HCT116 (cell line): ENCODE measurements at regions not wholly inside any gene's neighbourhood (a gene's known extent, or its start where the extent isn't known, plus 50 kb on each side); places are given as distances from the start of the nearest gene placed in this dataset.

ENCODE experiments used
- ATAC-seq: fragments of 200-7000 bp; cut with Tn5 transposase; 2 replicates; pipeline ENCODE4 v1.9.1; 2020; ENCODE audit warnings: mild to moderate bottlenecking, moderate library complexity
- BruUV-seq: library from RNA; stranded (reverse); fragments of 400-500 nt; replicated peaks from 2 replicates; lab custom pipeline; 2021; lab: Mats Ljungman, UMichigan
- CTCF ChIA-PET: fragments of 300-600 bp; sonication (Branson Sonifier 250); formaldehyde crosslinking; loops from one replicate; lab custom pipeline; 2021; ENCODE audit warnings: antibody characterized with exemption; lab: Charles Lee
- POLR2A ChIA-PET: fragments of 300-600, 350-600 bp; sonication (Branson Sonifier 250); formaldehyde crosslinking; loops from one replicate; lab custom pipeline; 2021; ENCODE audit warnings: antibody characterized with exemption; lab: Charles Lee
- RAD21 ChIA-PET, 2 experiments: fragments of 300-600 bp; sonication (Branson Sonifier 250); formaldehyde crosslinking; loops; one replicate each; lab custom pipeline; 2023; ENCODE audit warnings: low total read pairs in 2 of 2; ENCODE audit not compliant: uncharacterized antibody in 2 of 2, unreplicated experiment in 2 of 2, low non-redundant PET in 1 of 2; lab: Charles Lee
- DNase-seq: peaks from one replicate; pipeline ENCODE4 v3.0.0-alpha.2; 2010; ENCODE audit warnings: low read depth, low spot score
- H2AFZ ChIP-seq: fragments of 200-600 bp; shearing (Covaris generic), sonication (generic); 2 replicates; pipeline ENCODE4 v1.6.1; 2017; ENCODE audit warnings: low read depth, mixed run types, mixed read lengths, antibody characterized with exemption, low read length; ENCODE audit not compliant: poor library complexity, severe bottlenecking
- H3K27ac ChIP-seq: 2 replicates; pipeline ENCODE4 v1.5.1; 2012; ENCODE audit warnings: low read depth, low read length
- H3K27me3 ChIP-seq: fragments of 200-600 bp; sonication (generic); 2 replicates; pipeline ENCODE4 v1.6.1; 2016; ENCODE audit warnings: mixed run types, low read length, mixed read lengths; ENCODE audit not compliant: insufficient read depth
- H3K36me3 ChIP-seq, 2 experiments: fragments of 200-500 bp in 1 of 2; fragments of 200-600 bp in 1 of 2; sonication (Bioruptor generic) in 1 of 2; sonication (generic) in 1 of 2; 2 replicates each; pipeline versions ENCODE4 v1.5.1 to v1.6.1; 2014 to 2016; ENCODE audit warnings: low read length in 2 of 2, inconsistent platforms in 1 of 2, mixed read lengths in 1 of 2, mixed run types in 1 of 2; ENCODE audit not compliant: insufficient read depth in 2 of 2, control insufficient read depth in 1 of 2
- H3K4me1 ChIP-seq, 2 experiments: fragments of 200-600 bp in 1 of 2; sonication (generic) in 1 of 2; 2 replicates each; pipeline versions ENCODE4 v1.5.1 to v1.6.1; 2012 to 2017; ENCODE audit warnings: low read length in 2 of 2, inconsistent platforms in 1 of 2, mild to moderate bottlenecking in 1 of 2, mixed read lengths in 1 of 2, mixed run types in 1 of 2, moderate library complexity in 1 of 2; ENCODE audit not compliant: insufficient read depth in 2 of 2, control insufficient read depth in 1 of 2
- H3K4me2 ChIP-seq: fragments of 200-600 bp; sonication (generic); 2 replicates; pipeline ENCODE4 v1.6.1; 2017; ENCODE audit warnings: mixed run types, low read length, mixed read lengths
- H3K4me3 ChIP-seq, 2 experiments: fragments of 200-600 bp in 1 of 2; sonication (generic) in 1 of 2; replicated peaks in 1 of 2; 2 replicates each; pipeline ENCODE4 v1.5.1; 2011 to 2016; ENCODE audit warnings: low read length in 2 of 2, control low read depth in 1 of 2, low read depth in 1 of 2, mild to moderate bottlenecking in 1 of 2, mixed read lengths in 1 of 2, mixed run types in 1 of 2
- H3K79me2 ChIP-seq: fragments of 200-600 bp; sonication (generic); 2 replicates; pipeline ENCODE4 v1.6.1; 2017; ENCODE audit warnings: mild to moderate bottlenecking, mixed run types, low read length, moderate library complexity, mixed read lengths; ENCODE audit not compliant: insufficient read depth
- H3K9ac ChIP-seq: fragments of 200-600 bp; sonication (generic); 2 replicates; pipeline ENCODE4 v1.6.1; 2016; ENCODE audit warnings: low read length, mixed read lengths
- H3K9me2 ChIP-seq: fragments of 200-600 bp; sonication (generic), shearing (Covaris generic); 2 replicates; pipeline ENCODE4 v1.6.1; 2017; ENCODE audit warnings: mixed run types, mild to moderate bottlenecking, moderate library complexity; ENCODE audit not compliant: insufficient read depth
- H3K9me3 ChIP-seq, 2 experiments: fragments of 200-500 bp in 1 of 2; fragments of 200-600 bp in 1 of 2; sonication (Bioruptor generic) in 1 of 2; sonication (generic) in 1 of 2; 2 replicates each; pipeline ENCODE4 v1.6.1; 2014 to 2017; ENCODE audit warnings: low read length in 2 of 2, mixed read lengths in 2 of 2, inconsistent platforms in 1 of 2, low read depth in 1 of 2, mild to moderate bottlenecking in 1 of 2, mixed run types in 1 of 2, moderate library complexity in 1 of 2; ENCODE audit not compliant: control insufficient read depth in 1 of 2, insufficient read depth in 1 of 2
- H4K20me1 ChIP-seq: fragments of 200-600 bp; sonication (generic), shearing (Covaris generic); 2 replicates; pipeline ENCODE4 v1.6.1; 2017; ENCODE audit warnings: mixed run types, mild to moderate bottlenecking, moderate library complexity; ENCODE audit not compliant: insufficient read depth
- ATF3 ChIP-seq: IDR thresholded peaks from 2 replicates; pipeline ENCODE4 v1.6.1; 2012
- CBX3 ChIP-seq: IDR thresholded peaks from 2 replicates; pipeline ENCODE4 v1.6.1; 2012; ENCODE audit warnings: low read depth
- CEBPB ChIP-seq: IDR thresholded peaks from 2 replicates; pipeline ENCODE4 v1.6.1; 2012; ENCODE audit warnings: low read depth
- CTCF ChIP-seq, 3 experiments: fragments of 200-600 bp in 1 of 3; sonication (generic) in 1 of 3; IDR thresholded peaks in 2 of 3; conservative IDR thresholded peaks in 1 of 3; 2 replicates each; pipeline ENCODE4 v1.5.1; 2012 to 2017; ENCODE audit warnings: low read depth in 2 of 3, low read length in 2 of 3, antibody characterized with exemption in 1 of 3, borderline replicate concordance in 1 of 3, control low read depth in 1 of 3, mild to moderate bottlenecking in 1 of 3, mixed read lengths in 1 of 3, mixed run types in 1 of 3, moderate library complexity in 1 of 3; ENCODE audit not compliant: insufficient read depth in 1 of 3
- EGR1 ChIP-seq: IDR thresholded peaks from 2 replicates; pipeline ENCODE4 v1.6.1; 2012; ENCODE audit warnings: low read depth
- ELF1 ChIP-seq: IDR thresholded peaks from 2 replicates; pipeline ENCODE4 v1.6.1; 2012; ENCODE audit warnings: low read depth, borderline replicate concordance
- EZH2 ChIP-seq: fragments of 200-600 bp; sonication (generic); IDR thresholded peaks from 2 replicates; pipeline ENCODE4 v1.6.1; 2017; ENCODE audit warnings: antibody characterized with exemption, mixed run types
- EZH2phosphoT487 ChIP-seq: fragments of 200-600 bp; IDR thresholded peaks from 2 replicates; pipeline ENCODE4 v1.6.1; 2018; ENCODE audit warnings: antibody characterized with exemption, borderline replicate concordance
- JUND ChIP-seq: IDR thresholded peaks from 2 replicates; pipeline ENCODE4 v1.6.1; 2012
- MAX ChIP-seq: IDR thresholded peaks from 2 replicates; pipeline ENCODE4 v1.6.1; 2012
- POLR2A ChIP-seq: IDR thresholded peaks from 2 replicates; pipeline ENCODE4 v1.7.0; 2011; ENCODE audit warnings: borderline replicate concordance; ENCODE audit not compliant: insufficient read depth, insufficient read length; ENCODE audit errors: extremely low read depth
- POLR2AphosphoS5 ChIP-seq: IDR thresholded peaks from 2 replicates; pipeline ENCODE4 v1.6.1; 2011; ENCODE audit warnings: mild to moderate bottlenecking, low read depth, low read length, moderate library complexity
- REST ChIP-seq: IDR thresholded peaks from 2 replicates; pipeline ENCODE4 v1.6.1; 2012; ENCODE audit warnings: low read depth
- SP1 ChIP-seq: IDR thresholded peaks from 2 replicates; pipeline ENCODE4 v1.6.1; 2012; ENCODE audit warnings: low read depth
- SRF ChIP-seq: IDR thresholded peaks from 2 replicates; pipeline ENCODE4 v1.6.1; 2012; ENCODE audit warnings: low read depth
- TCF7L2 ChIP-seq: IDR thresholded peaks from 2 replicates; pipeline ENCODE4 v1.7.0; 2011; ENCODE audit warnings: borderline replicate concordance, inconsistent platforms; ENCODE audit not compliant: insufficient read depth, insufficient read length; ENCODE audit errors: extremely low read depth
- YY1 ChIP-seq: IDR thresholded peaks from 2 replicates; pipeline ENCODE4 v1.6.1; 2011; ENCODE audit warnings: low read length, low read depth, moderate library complexity, mild to moderate bottlenecking; ENCODE audit not compliant: insufficient replicate concordance; ENCODE audit errors: extremely low read depth
- ZBTB33 ChIP-seq: IDR thresholded peaks from 2 replicates; pipeline ENCODE4 v1.6.1; 2011; ENCODE audit warnings: mild to moderate bottlenecking, low read length, moderate library complexity; ENCODE audit not compliant: insufficient replicate concordance; ENCODE audit errors: extremely low read depth
- ZNF274 ChIP-seq: fragments of 200-500 bp; sonication (Bioruptor generic); IDR thresholded peaks from 2 replicates; pipeline ENCODE4 v1.6.1; 2014; ENCODE audit warnings: mild to moderate bottlenecking, low read depth, low read length, inconsistent platforms
- intact Hi-C: fragments of 100-400 bp; cut with micrococcal nuclease; formaldehyde crosslinking; loops from 2 replicates; pipeline ENCODE4 v1.10.0; 2022

- POLR2A ChIA-PET, result no interaction called here
- BruUV-seq, result no TSS peak
- Histone ChIP-seq H3K4me1 (no peaks in the 10 kb centered on the region), H3K9me3 (no peaks in the 10 kb centered on the region), H2AFZ (no peak overlapping the region), H3K4me2 (no peak overlapping the region)
- CTCF ChIA-PET, result no interaction called here
- RAD21 ChIA-PET, result no interaction called here
- TF ChIP-seq TCF7L2 (no peak), MAX (no peak), SRF (no peak), EZH2 (no peak), CBX3 (no peak), JUND (no peak), ZBTB33 (no peak), CEBPB (no peak), ATF3 (no peak), EZH2phosphoT487 (no peak), YY1 (no peak), REST (no peak), EGR1 (no peak), ZNF274 (no peak), POLR2AphosphoS5 (no peak), POLR2A (no peak), SP1 (no peak), CTCF (IDR thresholded peaks at IDR 0.05 in 2 of 3, conservative IDR thresholded peaks at IDR 0.05 in 1 of 3; ENCODE audit: borderline replicate concordance in 1 of 3, insufficient read depth in 1 of 3, low read depth in 2 of 3, low read length in 2 of 3) (no peak), ELF1 (no peak)
- TF ChIP-seq, all 23 proteins: peak for 0
- Histone ChIP-seq H4K20me1 (no peaks in the 10 kb centered on the region), H3K36me3 (no peaks in the 10 kb centered on the region), H3K27me3 (peaks cover 10% of the 10 kb centered on the region), H3K9ac (no peak overlapping the region), H3K27ac (no peak overlapping the region), H3K4me3 (no peak overlapping the region), H3K9me2 (no peaks in the 10 kb centered on the region), H3K79me2 (no peaks in the 10 kb centered on the region)
- DNase-seq, result no peak
- no peak for ATAC-seq
- intact Hi-C loops, result no loop called here
Measured at GRCh38 chr15:38823263-38823662, 258.6 kb upstream of the RASGRP1 start.
